Ishikawa (cell line): ENCODE measurements at regions not wholly inside any gene's neighbourhood (a gene's known extent, or its start where the extent isn't known, plus 50 kb on each side); places are given as distances from the start of the nearest gene placed in this dataset.

Source experiments
- CEBPB ChIP-seq: IDR thresholded peaks from 2 replicates; pipeline ENCODE4 v1.6.1; 2012
- CREB1 ChIP-seq: IDR thresholded peaks from 2 replicates; pipeline ENCODE4 v1.6.1; 2012; ENCODE audit warnings: low read depth
- EGR1 ChIP-seq: IDR thresholded peaks from 2 replicates; pipeline ENCODE4 v1.6.1; 2012
- EP300 ChIP-seq: IDR thresholded peaks from 2 replicates; pipeline ENCODE4 v1.6.1; 2012; ENCODE audit warnings: borderline replicate concordance
- FOXM1 ChIP-seq: IDR thresholded peaks from 2 replicates; pipeline ENCODE4 v1.6.1; 2012; ENCODE audit warnings: low read depth, borderline replicate concordance
- MAX ChIP-seq: IDR thresholded peaks from 2 replicates; pipeline ENCODE4 v1.6.1; 2012
- NFIC ChIP-seq: IDR thresholded peaks from 2 replicates; pipeline ENCODE4 v1.6.1; 2012
- RAD21 ChIP-seq: IDR thresholded peaks from 2 replicates; pipeline ENCODE4 v1.6.1; 2012; ENCODE audit warnings: low read depth
- REST ChIP-seq: IDR thresholded peaks from 2 replicates; pipeline ENCODE4 v1.6.1; 2012; ENCODE audit warnings: low read depth, mild to moderate bottlenecking
- TAF1 ChIP-seq: IDR thresholded peaks from 2 replicates; pipeline ENCODE4 v1.6.1; 2012; ENCODE audit warnings: low read depth, mild to moderate bottlenecking
- TCF12 ChIP-seq: IDR thresholded peaks from 2 replicates; pipeline ENCODE4 v1.6.1; 2012; ENCODE audit warnings: low read depth
- TEAD4 ChIP-seq: IDR thresholded peaks from 2 replicates; pipeline ENCODE4 v1.6.1; 2012
- USF1 ChIP-seq: IDR thresholded peaks from 2 replicates; pipeline ENCODE4 v1.6.1; 2012
- YY1 ChIP-seq: IDR thresholded peaks from 2 replicates; pipeline ENCODE4 v1.6.1; 2012; ENCODE audit warnings: low read depth
- ZBTB7A ChIP-seq: IDR thresholded peaks from 2 replicates; pipeline ENCODE4 v1.6.1; 2012; ENCODE audit warnings: low read depth

GRCh38 chr6:138575257-138575656, 76.0 kb upstream of the NHSL1 start:
- no peak for TF ChIP-seq FOXM1
- no peak for TF ChIP-seq TAF1
- no peak for TF ChIP-seq YY1
- no peak for TF ChIP-seq RAD21
- no peak for TF ChIP-seq MAX
- TF ChIP-seq CEBPB = no peak
- no peak for TF ChIP-seq EP300
- no peak for TF ChIP-seq TEAD4
- TF ChIP-seq REST = no peak
- no peak for TF ChIP-seq TCF12

GRCh38 chr6:138576313-138576712, 77.0 kb upstream of the NHSL1 start:
- TF ChIP-seq YY1 = no peak
- TF ChIP-seq ZBTB7A = no peak
- TF ChIP-seq EGR1 = no peak
- no peak for TF ChIP-seq TEAD4
- TF ChIP-seq CEBPB = no peak
- no peak for TF ChIP-seq CREB1
- TF ChIP-seq TAF1 = no peak
- no peak for TF ChIP-seq EP300
- TF ChIP-seq USF1 = no peak
- TF ChIP-seq FOXM1 = no peak
- no peak for TF ChIP-seq REST
- no peak for TF ChIP-seq RAD21
- no peak for TF ChIP-seq TCF12
- TF ChIP-seq MAX = no peak
- no peak for TF ChIP-seq NFIC

- TF ChIP-seq TAF1 = no peak
- TF ChIP-seq CEBPB = no peak
- TF ChIP-seq USF1 = no peak
- no peak for TF ChIP-seq EP300
- TF ChIP-seq YY1 = no peak
- no peak for TF ChIP-seq TEAD4
Measured at GRCh38 chr6:138577151-138577915, 78.0 kb upstream of the NHSL1 start.

GRCh38 chr6:138580040-138580439, 80.7 kb upstream of the NHSL1 start:
- TF ChIP-seq TCF12 (no peak), REST (no peak), CREB1 (no peak), FOXM1 (no peak), ZBTB7A (no peak), YY1 (no peak), RAD21 (no peak), EP300 (no peak), EGR1 (no peak), MAX (no peak), USF1 (no peak), NFIC (no peak), CEBPB (no peak), TAF1 (no peak), TEAD4 (no peak)
